ENCODE measurements at regions not wholly inside any gene's neighbourhood (a gene's known extent, or its start where the extent isn't known, plus 50 kb on each side); places are given as distances from the start of the nearest gene placed in this dataset.

DNA sequence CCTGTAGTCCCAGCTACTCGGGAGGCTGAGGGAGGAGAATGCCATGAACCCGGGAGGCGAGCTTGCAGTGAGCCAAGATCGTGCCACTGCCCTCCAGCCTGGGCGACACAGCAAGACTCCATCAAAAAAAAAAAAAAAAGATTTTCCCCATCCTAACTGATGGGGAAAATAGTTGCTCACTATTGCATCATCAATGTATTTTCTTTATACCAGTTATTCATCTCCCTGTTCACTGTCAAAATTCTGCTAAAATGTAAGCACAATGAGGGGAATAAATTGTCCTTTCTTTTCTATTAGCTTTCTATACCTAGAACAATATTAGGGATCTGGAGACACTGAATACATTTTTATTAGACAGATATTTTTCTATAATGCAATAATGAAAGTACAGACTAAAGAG is 561.3 kb downstream of the CCER1 start:
- DNase-seq = no peak

DNA sequence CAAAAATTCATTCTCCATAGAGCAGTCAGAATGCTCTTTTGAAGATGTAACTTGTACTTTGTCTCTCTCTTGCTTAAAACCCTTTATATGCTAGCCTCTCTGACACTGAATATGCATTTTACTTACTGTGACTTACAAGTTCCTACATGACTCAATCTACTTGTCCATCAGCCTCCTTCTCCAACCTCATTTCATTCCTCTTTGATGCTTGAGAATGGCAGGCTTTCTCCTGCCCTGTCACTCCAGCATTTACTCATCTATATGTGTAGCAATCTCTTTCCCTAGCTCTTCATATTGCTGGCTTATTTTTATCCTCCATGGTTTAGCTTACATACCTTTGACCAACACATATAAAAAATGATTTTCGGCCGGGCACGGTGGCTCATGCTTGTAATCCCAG is 561.9 kb downstream of the CCER1 start:
- no peak for DNase-seq

DNA sequence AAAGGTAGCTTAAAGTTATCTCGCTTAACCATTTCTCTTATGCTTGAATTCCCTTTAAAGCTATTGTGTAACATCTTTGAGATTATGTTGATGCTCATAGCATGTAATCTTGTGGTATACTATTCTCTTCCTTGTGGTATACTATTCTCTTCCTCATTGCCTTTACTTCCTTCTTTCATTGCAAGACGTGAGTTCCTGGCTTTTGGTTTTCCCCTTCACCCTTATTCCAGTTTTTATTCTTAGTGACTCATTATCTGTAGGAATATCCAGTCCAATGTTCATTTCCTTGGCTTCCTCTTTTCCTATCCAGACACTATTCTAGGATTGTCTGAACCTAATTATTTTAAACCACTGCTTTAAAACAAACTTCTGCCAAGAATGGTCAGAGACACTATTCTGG is 564.0 kb downstream of the CCER1 start:
- no peak for DNase-seq

- no peak for DNase-seq
Observed at GRCh38 chr12:90368081-90368480, 586.9 kb downstream of the CCER1 start.

DNA sequence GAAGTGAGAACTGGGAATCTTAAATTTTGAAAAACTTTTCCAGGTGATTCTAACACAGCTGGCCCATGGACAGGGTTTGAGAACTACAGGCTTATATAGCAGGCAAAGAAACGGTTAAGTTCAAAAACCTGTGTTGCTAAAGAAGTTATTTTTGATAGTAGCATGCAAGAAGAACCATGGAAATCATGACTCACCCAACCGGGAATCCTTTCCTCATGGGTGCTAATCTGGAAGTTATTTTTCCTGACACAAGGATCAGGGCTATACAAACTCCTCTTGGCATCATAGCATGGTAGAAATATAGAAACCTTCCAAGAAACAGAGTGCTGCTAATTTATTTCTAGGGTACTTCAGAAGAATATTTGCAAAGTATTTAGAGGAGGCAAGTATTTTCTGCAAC is 588.7 kb downstream of the CCER1 start:
- no peak for DNase-seq

DNA sequence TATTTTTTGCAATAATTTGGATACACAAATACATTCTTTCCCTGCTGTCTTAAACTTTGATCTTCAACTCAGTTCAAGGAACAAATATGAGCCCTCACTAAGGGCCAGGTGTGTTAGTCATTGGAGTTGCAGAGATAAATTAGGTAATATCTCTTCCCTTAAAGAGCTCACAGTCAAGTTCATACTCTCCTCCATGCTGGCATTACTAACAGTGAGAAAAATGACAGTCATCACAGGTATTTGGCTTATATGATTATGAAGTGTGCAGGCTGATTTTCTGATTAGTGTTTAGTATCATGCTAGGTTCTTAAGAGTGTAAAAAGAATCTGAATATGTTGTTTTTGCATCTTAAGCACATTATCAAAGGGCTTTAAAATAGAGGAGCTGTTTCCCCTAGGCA is 594.7 kb downstream of the CCER1 start:
- DNase-seq = no peak

DNA sequence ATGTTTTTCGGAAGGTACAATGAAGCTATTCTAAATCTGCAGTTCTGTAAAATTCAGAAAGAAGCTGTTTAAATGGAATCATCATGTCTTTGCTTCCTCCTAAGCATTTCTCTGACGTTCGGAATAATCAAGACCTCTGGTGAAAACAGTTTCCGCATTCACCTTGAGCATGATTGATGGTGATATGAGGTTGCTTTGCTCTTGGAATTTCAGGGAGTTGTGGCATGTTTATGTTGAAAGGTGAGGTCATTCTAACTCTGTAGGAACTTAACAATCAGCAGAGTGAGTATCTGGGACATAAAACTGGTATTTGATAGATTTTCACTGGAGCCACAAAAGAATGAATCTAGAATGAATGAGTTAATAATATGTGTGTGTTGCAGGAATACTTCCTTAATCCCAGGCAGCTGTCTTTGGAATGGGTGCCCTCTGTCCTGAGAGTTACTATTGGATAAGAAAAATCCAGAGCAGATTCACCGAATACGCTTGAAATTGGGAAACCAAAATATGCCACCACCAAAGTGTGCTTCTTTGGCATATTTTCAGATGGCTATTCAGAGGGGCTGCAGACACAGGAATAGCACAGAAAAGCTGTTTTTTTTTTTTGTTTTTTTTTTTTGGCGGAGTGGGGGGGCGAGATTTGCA is 599.1 kb downstream of the CCER1 start:
- DNase-seq = no peak

GRCh38 chr12:90343966-90344365 is 611.0 kb downstream of the CCER1 start:
- no peak for DNase-seq

DNA sequence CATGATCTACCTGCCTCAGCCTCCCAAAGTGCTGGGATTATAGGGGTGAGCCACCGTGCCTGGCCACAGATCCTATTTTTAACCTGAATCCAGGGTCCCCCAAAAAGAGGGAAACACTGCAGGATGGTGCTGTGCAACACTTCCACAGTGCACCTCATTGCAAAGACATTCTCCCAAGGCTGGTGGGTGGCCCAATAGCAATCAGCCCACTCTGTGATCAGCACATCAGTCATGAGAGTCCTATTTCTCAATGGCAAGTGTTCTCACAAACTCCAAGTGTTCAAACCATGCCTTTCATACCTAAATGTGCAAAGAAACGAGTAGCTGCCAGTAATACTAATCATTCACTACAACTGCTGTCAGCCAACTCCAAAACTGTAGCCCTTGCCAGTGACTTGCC is 612.9 kb downstream of the CCER1 start:
- DNase-seq = no peak

DNA sequence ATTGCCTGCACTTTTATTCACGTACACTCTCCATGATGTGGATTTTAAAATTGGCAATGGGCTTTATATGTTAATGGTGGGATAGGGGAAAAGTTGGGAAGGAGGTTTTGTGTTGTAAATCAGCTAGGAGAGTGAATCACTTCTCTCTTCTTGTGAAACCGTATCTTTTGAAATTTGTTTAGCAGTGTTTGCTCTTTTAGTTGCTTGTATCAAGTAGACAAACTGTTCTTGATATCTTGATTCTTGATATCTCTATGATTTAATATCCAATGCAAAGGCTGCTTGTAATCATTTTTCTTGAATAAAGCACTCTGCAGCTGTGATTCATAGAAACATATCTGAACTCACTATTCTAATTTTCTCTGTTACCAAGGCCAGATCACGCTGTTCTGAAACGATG is 615.1 kb downstream of the CCER1 start:
- no peak for DNase-seq

- no peak for DNase-seq
Observed at GRCh38 chr12:90338365-90338764, 616.6 kb downstream of the CCER1 start.

GRCh38 chr12:90337018-90337417 is 618.0 kb downstream of the CCER1 start:
- no peak for DNase-seq

- DNase-seq = no peak
Observed at GRCh38 chr12:90335566-90335965, 619.4 kb downstream of the CCER1 start.

DNA sequence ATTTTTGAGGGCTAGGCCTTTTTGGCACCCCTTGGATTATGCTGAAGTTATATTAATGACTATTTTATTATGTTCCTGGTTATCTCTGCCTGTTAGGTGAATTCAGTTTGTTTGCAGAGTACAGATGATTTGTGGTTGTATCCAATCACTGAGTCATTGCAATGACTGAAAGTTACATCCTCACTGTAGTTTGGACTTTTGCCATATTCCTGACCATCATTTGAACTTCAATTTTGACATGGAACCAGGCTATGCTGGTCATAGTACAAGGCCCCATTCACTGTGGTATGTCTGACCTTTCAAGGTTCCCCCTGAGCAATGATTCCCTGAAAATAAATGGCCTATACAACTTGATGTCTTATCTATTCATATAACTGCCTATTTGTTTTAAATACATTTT is 621.0 kb downstream of the CCER1 start:
- DNase-seq = no peak

DNA sequence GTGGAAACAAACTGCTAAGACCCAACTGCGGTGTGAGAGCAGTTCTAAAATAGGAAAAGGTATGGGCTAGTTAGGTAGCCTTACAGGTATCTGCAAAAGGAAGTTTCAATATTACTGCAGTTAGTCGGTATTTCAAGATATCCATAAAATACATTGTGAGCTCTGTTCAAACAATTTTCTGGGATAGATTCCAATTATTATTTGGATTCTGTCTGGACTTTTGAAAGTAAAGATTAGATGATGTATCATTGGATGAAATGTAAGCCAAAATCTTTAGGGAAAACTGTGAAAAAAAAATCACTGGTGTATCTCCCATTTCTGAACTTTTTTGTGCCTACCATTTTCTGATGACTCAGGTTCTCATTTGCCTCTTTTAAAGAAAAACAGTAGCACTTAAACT is 621.6 kb downstream of the CCER1 start:
- no peak for DNase-seq

DNA sequence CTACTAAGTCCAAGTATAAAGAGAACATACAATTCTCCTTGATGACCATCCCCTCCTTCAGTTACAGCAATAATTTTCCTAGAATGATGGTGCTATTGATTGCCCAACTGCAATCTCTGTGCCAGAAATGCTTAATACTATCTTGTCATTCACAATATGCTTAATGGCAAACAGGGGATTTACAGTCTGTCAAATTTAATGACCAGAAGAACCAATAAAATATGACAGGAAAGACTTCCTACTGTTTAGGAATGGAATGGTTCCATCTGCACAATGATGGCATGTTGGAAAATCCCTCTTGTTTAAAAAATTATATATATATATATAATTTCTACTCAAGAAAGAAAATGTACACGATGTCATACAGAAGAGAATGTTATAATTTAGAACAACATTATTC is 623.2 kb downstream of the CCER1 start:
- no peak for DNase-seq

DNA sequence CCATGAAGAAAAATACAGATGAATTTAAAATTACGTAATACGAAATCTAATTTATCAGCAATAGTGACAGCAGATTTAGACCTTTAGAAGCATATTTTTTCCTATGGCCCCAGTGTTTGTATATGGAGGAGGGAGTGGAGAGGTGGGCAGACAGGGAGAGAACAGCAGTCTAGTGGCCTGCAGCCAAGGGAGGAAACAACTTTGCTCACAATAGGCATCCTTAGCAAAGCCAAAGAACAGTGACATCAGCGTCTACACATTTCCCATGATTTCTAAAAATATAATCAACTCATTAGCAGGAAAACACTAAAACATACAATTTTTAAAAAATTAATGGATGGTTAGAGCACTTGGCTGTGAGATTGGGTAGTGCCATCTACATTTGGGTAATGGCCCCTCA is 622.6 kb upstream of the ATP2B1 start:
- DNase-seq = no peak

GRCh38 chr12:90327793-90328743 is 619.4 kb upstream of the ATP2B1 start:
- no peak for DNase-seq

DNA sequence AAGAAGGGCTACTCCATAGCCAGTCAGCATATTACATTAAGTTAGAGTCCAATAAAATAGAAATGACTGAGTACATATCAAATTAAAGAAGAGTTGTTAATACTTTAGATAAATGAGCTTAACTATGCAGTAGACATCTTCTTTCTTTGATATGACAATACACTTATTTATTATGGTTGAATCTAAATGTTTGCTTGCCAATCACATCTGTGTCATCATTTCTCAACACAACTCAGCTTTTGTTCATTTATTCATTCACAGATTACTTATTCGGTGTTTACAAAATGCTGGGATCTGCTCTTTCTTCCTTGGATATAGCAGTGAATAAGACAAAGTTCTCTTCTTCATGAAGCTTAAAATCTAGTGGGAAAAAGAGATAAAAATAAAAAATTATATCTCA is 614.6 kb upstream of the ATP2B1 start:
- no peak for DNase-seq

- DNase-seq = no peak
Observed at GRCh38 chr12:90322006-90322405, 613.4 kb upstream of the ATP2B1 start.

DNA sequence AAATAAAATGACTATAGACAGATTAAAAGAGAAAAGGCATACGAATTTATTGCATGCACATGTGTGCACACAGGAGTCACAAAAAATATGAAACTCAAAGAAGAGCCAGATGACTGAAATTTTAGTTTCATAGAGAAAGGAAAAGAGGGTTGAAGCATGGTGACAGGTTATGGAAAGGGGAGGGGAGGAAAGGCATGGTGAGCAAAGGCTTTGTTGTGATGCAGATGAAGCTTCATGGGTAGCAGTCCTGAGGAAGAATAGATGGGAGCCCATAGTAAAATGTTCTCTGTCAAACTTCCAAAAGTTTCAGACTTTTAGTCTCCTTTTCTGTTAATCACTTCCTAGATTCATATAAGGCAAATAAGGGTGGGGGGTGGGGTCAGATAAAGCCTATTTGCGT is 612.7 kb upstream of the ATP2B1 start:
- DNase-seq = no peak

DNA sequence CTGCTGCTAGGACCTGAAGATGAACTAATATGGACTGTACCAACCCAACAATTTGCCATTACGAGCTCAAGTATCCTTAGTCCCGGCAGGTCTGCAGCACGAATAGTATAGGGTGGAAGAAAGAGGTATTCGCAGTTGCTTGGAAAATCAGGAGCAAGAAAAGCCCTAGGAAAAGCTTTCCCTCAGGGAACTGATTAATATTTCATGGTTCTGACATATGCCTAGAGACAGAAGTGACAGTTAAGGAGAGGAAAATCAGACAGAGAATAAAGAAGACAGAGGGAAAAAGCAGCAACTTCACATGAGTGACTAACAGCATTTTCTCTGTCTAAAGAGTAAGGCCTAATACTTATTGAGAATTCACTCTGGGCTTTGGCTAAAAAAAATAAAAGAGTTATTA is 602.9 kb upstream of the ATP2B1 start:
- no peak for DNase-seq

GRCh38 chr12:90305379-90305778 is 596.7 kb upstream of the ATP2B1 start:
- no peak for DNase-seq

DNA sequence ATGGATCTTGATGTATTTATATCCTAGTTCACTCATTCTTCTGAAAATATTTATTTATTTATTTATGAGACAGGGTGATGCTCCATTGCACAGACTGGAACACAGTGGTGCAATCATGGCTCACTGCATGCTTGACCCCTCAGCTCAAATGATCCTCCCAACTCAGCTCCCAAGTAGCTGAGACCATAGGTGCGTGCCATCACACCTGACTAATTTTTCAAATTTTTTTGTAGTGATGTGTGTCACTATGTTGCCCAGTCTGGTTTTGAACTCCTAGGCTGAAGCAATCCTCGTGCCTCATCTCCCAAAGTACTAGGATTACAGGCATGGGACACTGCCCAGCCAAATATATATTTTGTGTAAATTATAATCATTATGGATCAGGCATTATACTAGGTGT is 595.6 kb upstream of the ATP2B1 start:
- no peak for DNase-seq

GRCh38 chr12:90303771-90304170 is 595.1 kb upstream of the ATP2B1 start:
- no peak for DNase-seq
